IMR-90 (cell line): ENCODE measurements at regions not wholly inside any gene's neighbourhood (a gene's known extent, or its start where the extent isn't known, plus 50 kb on each side); places are given as distances from the start of the nearest gene placed in this dataset.

Experiments
- ATAC-seq: fragments of 200-7000 bp; cut with Tn5 transposase; 2 replicates; pipeline ENCODE4 v1.9.1; 2020; ENCODE audit warnings: low read depth, mild to moderate bottlenecking, moderate library complexity
- BruUV-seq: library from RNA; stranded (reverse); fragments of 400-500 nt; replicated peaks from 2 replicates; lab custom pipeline; 2021; lab: Mats Ljungman, UMichigan
- CTCF ChIA-PET: fragments of 300-600 bp; formaldehyde crosslinking; extraction: SDS; loops from one replicate; lab custom pipeline; 2021; ENCODE audit warnings: antibody characterized with exemption; lab: Yijun Ruan, JAX
- POLR2A ChIA-PET: fragments of 300-600 bp; sonication (Branson Sonifier 250); formaldehyde crosslinking; loops from one replicate; lab custom pipeline; 2022; ENCODE audit warnings: antibody characterized with exemption; ENCODE audit not compliant: unreplicated experiment; lab: Charles Lee
- DNase-seq: peaks from one replicate; pipeline ENCODE4 v3.0.0; 2013
- H2AFZ ChIP-seq: replicated peaks from 2 replicates; pipeline ENCODE3; 2013; ENCODE audit warnings: low read length, mild to moderate bottlenecking; ENCODE audit not compliant: poor library complexity
- H2AK5ac ChIP-seq: 2 replicates; pipeline ENCODE4 v1.6.1; 2013; ENCODE audit warnings: low read depth, low read length, inconsistent platforms
- H2AK9ac ChIP-seq: replicated peaks from 2 replicates; pipeline ENCODE3; 2013; ENCODE audit warnings: mild to moderate bottlenecking, low read depth, low read length, moderate library complexity; ENCODE audit not compliant: poor library complexity
- H2BK120ac ChIP-seq: 2 replicates; pipeline ENCODE4 v1.6.1; 2013; ENCODE audit warnings: low read depth, low read length, inconsistent platforms
- H2BK15ac ChIP-seq: 3 replicates; pipeline ENCODE4 v1.6.1; 2013; ENCODE audit warnings: low read depth, low read length, inconsistent platforms
- H2BK20ac ChIP-seq: 2 replicates; pipeline ENCODE4 v1.6.1; 2013; ENCODE audit warnings: low read depth, mild to moderate bottlenecking, inconsistent platforms, low read length, moderate library complexity
- H2BK5ac ChIP-seq: 2 replicates; pipeline ENCODE4 v1.6.1; 2013; ENCODE audit warnings: mild to moderate bottlenecking, low read depth, low read length, inconsistent platforms; ENCODE audit not compliant: poor library complexity, severe bottlenecking
- H3K14ac ChIP-seq: replicated peaks from 2 replicates; pipeline ENCODE4 v1.6.1; 2013; ENCODE audit warnings: low read depth, low read length, inconsistent platforms
- H3K18ac ChIP-seq: 2 replicates; pipeline ENCODE4 v1.6.1; 2013; ENCODE audit warnings: low read depth, low read length, control low read depth
- H3K23ac ChIP-seq: 2 replicates; pipeline ENCODE4 v1.6.1; 2013; ENCODE audit warnings: low read depth, low read length, inconsistent platforms
- H3K27ac ChIP-seq: 2 replicates; pipeline ENCODE4 v1.5.1; 2013; ENCODE audit warnings: mild to moderate bottlenecking, control low read depth, low read length; ENCODE audit not compliant: insufficient read depth
- H3K27me3 ChIP-seq: 2 replicates; pipeline ENCODE4 v1.6.1; 2013; ENCODE audit warnings: low read length; ENCODE audit not compliant: control insufficient read depth, insufficient read depth
- H3K36me3 ChIP-seq: 2 replicates; pipeline ENCODE4 v1.6.1; 2013; ENCODE audit warnings: low read length, mixed read lengths; ENCODE audit not compliant: control insufficient read depth, insufficient read depth
- H3K4ac ChIP-seq: 2 replicates; pipeline ENCODE4 v1.6.1; 2013; ENCODE audit warnings: low read depth, low read length, inconsistent platforms
- H3K4me1 ChIP-seq: 2 replicates; pipeline ENCODE4 v1.6.1; 2013; ENCODE audit warnings: low read length, mixed read lengths; ENCODE audit not compliant: control insufficient read depth, insufficient read depth
- H3K4me2 ChIP-seq: 2 replicates; pipeline ENCODE4 v1.6.1; 2013; ENCODE audit warnings: low read depth, mild to moderate bottlenecking, control low read depth, low read length, moderate library complexity
- H3K4me3 ChIP-seq: 2 replicates; pipeline ENCODE4 v1.5.1; 2013; ENCODE audit warnings: low read depth, mild to moderate bottlenecking, control low read depth, low read length, moderate library complexity; ENCODE audit not compliant: insufficient read depth
- H3K56ac ChIP-seq: 2 replicates; pipeline ENCODE4 v1.6.1; 2013; ENCODE audit warnings: low read length, inconsistent platforms; ENCODE audit not compliant: insufficient read depth; ENCODE audit errors: extremely low read depth
- H3K79me1 ChIP-seq, 2 experiments: 2 replicates each; pipeline ENCODE4 v1.6.1; 2013; ENCODE audit warnings: low read length in 2 of 2, inconsistent platforms in 1 of 2, low read depth in 1 of 2
- H3K9ac ChIP-seq: 2 replicates; pipeline ENCODE4 v1.6.1; 2013; ENCODE audit warnings: low read depth, low read length, control low read depth
- H3K9me1 ChIP-seq: 2 replicates; pipeline ENCODE4 v1.6.1; 2013; ENCODE audit warnings: low read length, inconsistent platforms; ENCODE audit not compliant: insufficient read depth
- H3K9me3 ChIP-seq: 2 replicates; pipeline ENCODE4 v1.6.1; 2013; ENCODE audit warnings: low read length; ENCODE audit not compliant: control insufficient read depth, insufficient read depth
- H4K20me1 ChIP-seq: 2 replicates; pipeline ENCODE4 v1.6.1; 2013; ENCODE audit warnings: low read length, inconsistent platforms; ENCODE audit not compliant: insufficient read depth
- H4K5ac ChIP-seq: 2 replicates; pipeline ENCODE4 v1.6.1; 2013; ENCODE audit warnings: mild to moderate bottlenecking, low read depth, low read length, control low read depth
- H4K8ac ChIP-seq, 2 experiments: 2 replicates each; pipeline ENCODE4 v1.6.1; 2013; ENCODE audit warnings: low read depth in 2 of 2, low read length in 2 of 2, control low read depth in 1 of 2, inconsistent platforms in 1 of 2
- H4K91ac ChIP-seq: 2 replicates; pipeline ENCODE4 v1.6.1; 2013; ENCODE audit warnings: low read depth, low read length, inconsistent platforms; ENCODE audit not compliant: insufficient read depth
- BHLHE40 ChIP-seq: fragments of 150-350 bp; IDR thresholded peaks from 2 replicates; pipeline ENCODE4 v1.6.1; 2016; ENCODE audit warnings: mild to moderate bottlenecking, low read depth, low read length
- CEBPB ChIP-seq: IDR thresholded peaks from 2 replicates; pipeline ENCODE4 v1.6.1; 2012; ENCODE audit warnings: low read depth, low read length, improper control_type of control experiment
- CHD1 ChIP-seq: IDR thresholded peaks from 2 replicates; pipeline ENCODE4 v1.6.1; 2012; ENCODE audit warnings: low read depth, low read length, improper control_type of control experiment
- CTCF ChIP-seq: conservative IDR thresholded peaks from 2 replicates; pipeline ENCODE4 v1.5.1; 2012; ENCODE audit warnings: mild to moderate bottlenecking, low read depth, low read length, improper control_type of control experiment
- ELK1 ChIP-seq: fragments of 150-350 bp; IDR thresholded peaks from 2 replicates; pipeline ENCODE4 v1.6.1; 2016; ENCODE audit warnings: low read depth, mild to moderate bottlenecking, low read length, moderate library complexity, borderline replicate concordance
- FOS ChIP-seq: fragments of 150-350 bp; IDR thresholded peaks from 2 replicates; pipeline ENCODE4 v1.6.1; 2016; ENCODE audit warnings: low read depth, low read length
- MAFK ChIP-seq: IDR thresholded peaks from 2 replicates; pipeline ENCODE4 v1.6.1; 2012; ENCODE audit warnings: low read depth, low read length, improper control_type of control experiment
- MAZ ChIP-seq: IDR thresholded peaks from 2 replicates; pipeline ENCODE4 v1.6.1; 2012; ENCODE audit warnings: low read depth, mild to moderate bottlenecking, low read length, improper control_type of control experiment, moderate library complexity, borderline replicate concordance
- MXI1 ChIP-seq: IDR thresholded peaks from 2 replicates; pipeline ENCODE4 v1.6.1; 2012; ENCODE audit warnings: low read depth, mild to moderate bottlenecking, low read length, moderate library complexity, borderline replicate concordance
- NFE2L2 ChIP-seq: fragments of 150-350 bp; IDR thresholded peaks from 2 replicates; pipeline ENCODE4 v1.6.1; 2016; ENCODE audit warnings: low read depth, mild to moderate bottlenecking, low read length
- POLR2A ChIP-seq: IDR thresholded peaks from 2 replicates; pipeline ENCODE4 v1.6.1; 2012; ENCODE audit warnings: mild to moderate bottlenecking, low read depth, low read length
- RAD21 ChIP-seq: IDR thresholded peaks from 2 replicates; pipeline ENCODE4 v1.6.1; 2012; ENCODE audit warnings: low read length, improper control_type of control experiment
- RCOR1 ChIP-seq: IDR thresholded peaks from 2 replicates; pipeline ENCODE4 v1.6.1; 2012; ENCODE audit warnings: mild to moderate bottlenecking, low read length, improper control_type of control experiment; ENCODE audit not compliant: insufficient replicate concordance
- RFX5 ChIP-seq: IDR thresholded peaks from 2 replicates; pipeline ENCODE4 v1.8.0; 2012; ENCODE audit warnings: low read depth, mild to moderate bottlenecking, low read length, moderate library complexity
- SMC3 ChIP-seq: fragments of 150-350 bp; IDR thresholded peaks from 2 replicates; pipeline ENCODE4 v1.6.1; 2016; ENCODE audit warnings: low read depth, mild to moderate bottlenecking, antibody characterized with exemption, low read length, moderate library complexity
- USF2 ChIP-seq: fragments of 150-350 bp; IDR thresholded peaks from 2 replicates; pipeline ENCODE4 v1.6.1; 2017; ENCODE audit warnings: mild to moderate bottlenecking, antibody characterized with exemption, low read length, low read depth
- WGBS, 2 experiments: methylation state at CpG; one replicate each; pipeline versions ENCODE4 v1.1.5 to v1.1.7; 2013; ENCODE audit warnings: missing lambda C conversion rate in 2 of 2; ENCODE audit not compliant: insufficient read length in 1 of 2; ENCODE audit errors: extremely low coverage in 2 of 2; 5-methylcytosine and 5-hydroxymethylcytosine counted together
- dilution Hi-C: fragments of 300-500 bp; cut with HindIII; formaldehyde crosslinking; loops from one replicate; pipeline ENCODE4 v1.14.3; 2018; ENCODE audit warnings: low sequenced_read_pairs; ENCODE audit not compliant: unreplicated experiment
- in situ Hi-C: fragments of 300-500 bp; cut with MboI; formaldehyde crosslinking; loops from 3 replicates; pipeline ENCODE4 v1.14.3; 2019; ENCODE audit warnings: low sequenced_read_pairs, inconsistent platforms, mixed read lengths
- intact Hi-C: fragments of 100-400 bp; cut with micrococcal nuclease; formaldehyde crosslinking; loops from 2 replicates; pipeline ENCODE4 v1.10.0; 2022

GRCh38 chr22:26097411-26097810 is 71.9 kb upstream of the SEZ6L start:
- no CpG with 5 or more reads among the region's 1 CpG for WGBS, 2 experiments
- intact Hi-C loops = no loop called here
- H3K4me2 ChIP-seq = no peak overlapping the region
- H4K8ac ChIP-seq = no peak overlapping the region
- no peaks in the 10 kb centered on the region for H3K27me3 ChIP-seq
- peaks cover 18% of the 10 kb centered on the region for H3K9me3 ChIP-seq
- H3K79me1 ChIP-seq = no peaks in the 10 kb centered on the region
- no peaks in the 10 kb centered on the region for H3K36me3 ChIP-seq
- H3K9me1 ChIP-seq = no peaks in the 10 kb centered on the region
- no peak overlapping the region for H2AK5ac ChIP-seq
- no peaks in the 10 kb centered on the region for H3K4me1 ChIP-seq
- no peak overlapping the region for H4K91ac ChIP-seq
- H4K20me1 ChIP-seq = no peaks in the 10 kb centered on the region
- in situ Hi-C loops = no loop called here
- no peak overlapping the region for H2AFZ ChIP-seq
- CTCF ChIA-PET = no interaction called here
- TF ChIP-seq NFE2L2 (no peak), CHD1 (no peak), USF2 (no peak), RAD21 (no peak), POLR2A (no peak), CTCF (no peak), ELK1 (no peak), RCOR1 (no peak), CEBPB (no peak), MAFK (no peak), FOS (no peak), SMC3 (no peak), MXI1 (no peak), RFX5 (no peak), BHLHE40 (no peak), MAZ (no peak)
- no peak overlapping the region for H2BK120ac ChIP-seq
- no peak overlapping the region for H3K4me3 ChIP-seq
- H2AK9ac ChIP-seq = no peak overlapping the region
- no peak overlapping the region for H2BK15ac ChIP-seq
- no peak overlapping the region for H3K4ac ChIP-seq
- H3K18ac ChIP-seq = no peak overlapping the region
- H2BK5ac ChIP-seq = no peak overlapping the region
- no peak overlapping the region for H3K9ac ChIP-seq
- no peak overlapping the region for H3K14ac ChIP-seq
- H4K5ac ChIP-seq = no peak overlapping the region
- POLR2A ChIA-PET = no interaction called here
- DNase-seq = no peak
- ATAC-seq = no peak
- H3K23ac ChIP-seq = no peak overlapping the region
- dilution Hi-C loops = no loop called here
- BruUV-seq = no TSS peak
- H3K56ac ChIP-seq = no peak overlapping the region
- H2BK20ac ChIP-seq = no peak overlapping the region
- H3K27ac ChIP-seq = no peak overlapping the region
